Mesodermal cell (in vitro differentiated cells): ENCODE measurements at regions not wholly inside any gene's neighbourhood (a gene's known extent, or its start where the extent isn't known, plus 50 kb on each side); places are given as distances from the start of the nearest gene placed in this dataset.

Source experiments
- H3K27ac ChIP-seq: 2 replicates; pipeline ENCODE4 v1.7.0; 2013; ENCODE audit warnings: mild to moderate bottlenecking, low read depth, low read length, moderate library complexity; ENCODE audit not compliant: severe bottlenecking
- H3K36me3 ChIP-seq: 2 replicates; pipeline ENCODE4 v1.7.1; 2013; ENCODE audit warnings: mild to moderate bottlenecking, low read length, moderate library complexity; ENCODE audit not compliant: control insufficient read depth, insufficient read depth
- H3K4me1 ChIP-seq: one replicate; pipeline ENCODE4 v1.7.1; 2013; ENCODE audit warnings: mild to moderate bottlenecking, low read length; ENCODE audit not compliant: insufficient read depth, control insufficient read depth, poor library complexity, severe bottlenecking
- H3K4me3 ChIP-seq: 2 replicates; pipeline ENCODE4 v1.7.0; 2013; ENCODE audit warnings: low read length, control low read depth, mild to moderate bottlenecking; ENCODE audit not compliant: insufficient read depth, poor library complexity, severe bottlenecking; ENCODE audit errors: extremely low read depth
- H3K9me3 ChIP-seq: 2 replicates; pipeline ENCODE4 v1.7.1; 2013; ENCODE audit warnings: mild to moderate bottlenecking, low read length, moderate library complexity; ENCODE audit not compliant: control insufficient read depth
- WGBS, 2 experiments: methylation state at CpG; one replicate each; pipeline ENCODE4 v1.1.5; 2013; ENCODE audit warnings: missing lambda C conversion rate in 2 of 2; ENCODE audit not compliant: insufficient coverage in 2 of 2; 5-methylcytosine and 5-hydroxymethylcytosine counted together

DNA sequence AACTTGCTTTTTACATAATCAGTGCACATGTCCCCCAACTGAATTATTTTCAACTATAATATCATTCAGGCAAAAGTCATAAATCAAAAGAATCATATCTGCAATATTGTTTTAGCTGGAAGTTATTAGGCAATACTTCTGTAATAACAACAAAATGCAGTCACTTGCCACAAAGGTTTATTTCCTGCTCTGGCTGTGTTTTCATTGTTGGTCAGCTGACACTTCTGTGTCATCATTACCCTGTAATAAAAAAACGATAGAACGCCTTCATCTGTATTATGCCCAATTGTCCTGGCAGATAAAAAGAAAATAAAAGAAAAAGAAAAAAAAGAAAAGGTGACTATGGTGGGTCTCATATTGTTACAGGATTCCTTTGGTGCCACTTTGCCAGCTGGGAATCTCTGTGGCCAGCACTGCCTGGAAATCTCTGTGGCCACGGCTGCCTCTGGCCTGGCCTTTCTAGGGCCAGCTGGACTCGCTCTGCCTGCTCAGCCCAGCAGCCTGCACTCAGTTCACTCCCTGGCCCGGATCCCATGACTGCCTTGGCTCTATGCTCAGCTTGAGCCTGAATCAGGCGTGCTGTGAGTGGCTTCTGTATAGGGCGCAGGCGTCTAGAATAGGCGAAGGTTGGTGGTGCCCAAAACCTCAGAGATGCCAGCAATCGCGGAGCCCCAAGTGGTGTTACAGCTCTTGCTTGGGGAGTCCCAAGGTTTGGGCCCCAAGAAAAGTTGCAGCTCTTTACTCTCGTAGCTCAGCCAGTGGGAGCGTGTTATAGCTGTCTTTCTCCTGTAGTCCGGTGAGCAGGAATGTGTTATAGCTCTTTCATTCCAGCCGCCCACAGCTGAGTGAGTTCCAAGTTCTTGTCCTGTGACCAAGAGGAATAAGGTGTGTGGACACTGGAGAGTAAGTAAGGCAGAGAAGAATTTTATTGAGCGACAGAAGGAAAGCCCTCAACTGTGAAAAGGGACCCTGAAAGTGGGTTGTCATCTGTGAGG is 1227.1 kb downstream of the SLITRK1 start:
- Histone ChIP-seq H3K9me3 (no peaks in the 10 kb centered on the region), H3K4me3 (no peak overlapping the region), H3K36me3 (no peaks in the 10 kb centered on the region), H3K27ac (no peak overlapping the region), H3K4me1 (no peaks in the 10 kb centered on the region)
- WGBS, 2 experiments = 91 to 96% methylated on average over 13 to 14 of the region's 16 CpGs

DNA sequence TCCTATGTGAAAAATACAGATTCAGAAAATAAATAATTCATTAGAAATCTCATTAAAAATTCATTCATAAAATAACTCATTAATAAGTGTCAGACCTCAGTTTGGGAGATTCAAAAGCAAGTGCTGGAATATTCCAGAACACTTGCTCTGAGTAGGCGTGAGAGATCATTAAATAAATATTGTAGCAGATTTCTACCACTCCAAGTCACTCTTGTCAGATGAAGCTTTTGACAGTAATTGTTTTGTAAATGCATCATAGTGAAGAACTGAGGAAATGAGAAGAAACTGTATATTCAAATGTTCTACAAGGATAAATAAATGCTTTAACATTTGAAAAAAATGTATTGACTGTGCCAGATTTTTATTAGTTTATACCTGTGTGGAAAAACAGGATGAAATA is 1228.1 kb downstream of the SLITRK1 start:
- no peak overlapping the region for H3K27ac ChIP-seq
- WGBS, 2 experiments = no CpG with 5 or more reads among the region's 1 CpG
- H3K36me3 ChIP-seq = no peaks in the 10 kb centered on the region
- no peaks in the 10 kb centered on the region for H3K4me1 ChIP-seq
- H3K9me3 ChIP-seq = no peaks in the 10 kb centered on the region
- no peak overlapping the region for H3K4me3 ChIP-seq

- WGBS, 2 experiments = 100% methylated on average over 1 of the region's 1 CpG
- H3K4me3 ChIP-seq = no peak overlapping the region
- no peaks in the 10 kb centered on the region for H3K36me3 ChIP-seq
- no peaks in the 10 kb centered on the region for H3K9me3 ChIP-seq
- no peak overlapping the region for H3K27ac ChIP-seq
- H3K4me1 ChIP-seq = no peaks in the 10 kb centered on the region
These were observed 1234.7 kb downstream of the SLITRK1 start for GRCh38 chr13:82647540-82647939.

DNA sequence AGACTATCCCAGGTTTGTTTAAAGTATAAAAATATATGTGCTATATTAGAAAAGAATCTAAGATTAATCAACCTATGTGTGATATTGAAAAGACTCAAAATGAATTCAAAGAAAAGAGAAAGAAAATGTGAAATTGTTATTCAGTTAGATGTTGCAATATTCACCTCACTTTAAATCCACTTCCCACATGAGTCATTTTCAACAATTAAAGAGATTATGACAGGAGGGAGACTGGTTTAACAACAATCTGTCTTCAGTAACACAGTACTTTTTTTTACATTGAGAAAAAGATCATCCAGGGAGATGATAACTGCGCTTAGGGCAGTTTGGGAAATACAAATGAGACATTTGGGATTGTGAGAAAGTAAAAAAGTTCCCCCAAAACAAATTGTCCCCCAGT is 1246.2 kb downstream of the SLITRK1 start:
- H3K36me3 ChIP-seq = no peaks in the 10 kb centered on the region
- no CpG with 5 or more reads among the region's 1 CpG for WGBS, 2 experiments
- H3K4me3 ChIP-seq = no peak overlapping the region
- no peaks in the 10 kb centered on the region for H3K9me3 ChIP-seq
- no peaks in the 10 kb centered on the region for H3K4me1 ChIP-seq
- H3K27ac ChIP-seq = no peak overlapping the region

- Histone ChIP-seq H3K9me3 (no peaks in the 10 kb centered on the region), H3K27ac (no peak overlapping the region), H3K36me3 (no peaks in the 10 kb centered on the region), H3K4me1 (no peaks in the 10 kb centered on the region), H3K4me3 (no peak overlapping the region)
- WGBS, 2 experiments = 80% methylated on average over 1 of the region's 2 CpGs; no CpG with 5 or more reads in 1 of the 2 experiments
These were observed 1247.3 kb downstream of the SLITRK1 start for GRCh38 chr13:82634946-82635345.

GRCh38 chr13:82627183-82627582 is 1255.1 kb downstream of the SLITRK1 start:
- Histone ChIP-seq H3K27ac (no peak overlapping the region), H3K4me3 (no peak overlapping the region), H3K36me3 (no peaks in the 10 kb centered on the region), H3K4me1 (no peaks in the 10 kb centered on the region), H3K9me3 (no peaks in the 10 kb centered on the region)
- no CpG with 5 or more reads among the region's 1 CpG for WGBS, 2 experiments

DNA sequence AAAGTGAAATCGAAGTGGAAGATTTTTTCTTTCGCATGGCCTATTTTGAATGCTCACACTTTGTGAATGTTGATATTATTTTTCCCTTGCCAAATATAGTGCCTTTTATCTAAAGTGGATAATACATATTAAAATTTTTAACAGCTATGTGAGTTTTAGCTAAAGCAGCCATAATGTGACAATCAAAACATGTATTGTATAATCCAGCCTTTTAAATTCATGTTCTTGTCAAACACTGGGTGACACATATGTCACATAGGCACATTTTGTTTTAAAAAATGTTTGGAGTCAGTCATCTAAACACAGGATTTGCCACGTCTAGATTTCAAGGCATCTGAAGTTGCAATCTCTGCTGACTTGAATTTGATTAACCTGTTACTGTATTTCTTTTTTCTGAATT is 1256.6 kb downstream of the SLITRK1 start:
- no peak overlapping the region for H3K4me3 ChIP-seq
- H3K36me3 ChIP-seq = no peaks in the 10 kb centered on the region
- no peak overlapping the region for H3K27ac ChIP-seq
- no peaks in the 10 kb centered on the region for H3K4me1 ChIP-seq
- 80% methylated on average over 1 of the region's 3 CpGs; no CpG with 5 or more reads in 1 of the 2 experiments for WGBS, 2 experiments
- H3K9me3 ChIP-seq = no peaks in the 10 kb centered on the region

GRCh38 chr13:82615043-82615442 is 1267.2 kb downstream of the SLITRK1 start:
- no peaks in the 10 kb centered on the region for H3K36me3 ChIP-seq
- no peak overlapping the region for H3K4me3 ChIP-seq
- no peak overlapping the region for H3K27ac ChIP-seq
- no peaks in the 10 kb centered on the region for H3K4me1 ChIP-seq
- no CpG with 5 or more reads among the region's 1 CpG for WGBS, 2 experiments
- H3K9me3 ChIP-seq = no peaks in the 10 kb centered on the region

- H3K4me3 ChIP-seq = no peak overlapping the region
- H3K4me1 ChIP-seq = no peaks in the 10 kb centered on the region
- no peaks in the 10 kb centered on the region for H3K9me3 ChIP-seq
- WGBS, 2 experiments = 71 to 83% methylated on average over 1 of the region's 2 CpGs
- H3K27ac ChIP-seq = no peak overlapping the region
- no peaks in the 10 kb centered on the region for H3K36me3 ChIP-seq
These were observed 1268.2 kb downstream of the SLITRK1 start for GRCh38 chr13:82614086-82614485.

GRCh38 chr13:82606008-82606407 is 1276.3 kb downstream of the SLITRK1 start:
- Histone ChIP-seq H3K9me3 (no peaks in the 10 kb centered on the region), H3K4me3 (no peak overlapping the region), H3K27ac (no peak overlapping the region), H3K36me3 (no peaks in the 10 kb centered on the region), H3K4me1 (no peaks in the 10 kb centered on the region)
- 90 to 100% methylated on average over 1 of the region's 1 CpG for WGBS, 2 experiments

DNA sequence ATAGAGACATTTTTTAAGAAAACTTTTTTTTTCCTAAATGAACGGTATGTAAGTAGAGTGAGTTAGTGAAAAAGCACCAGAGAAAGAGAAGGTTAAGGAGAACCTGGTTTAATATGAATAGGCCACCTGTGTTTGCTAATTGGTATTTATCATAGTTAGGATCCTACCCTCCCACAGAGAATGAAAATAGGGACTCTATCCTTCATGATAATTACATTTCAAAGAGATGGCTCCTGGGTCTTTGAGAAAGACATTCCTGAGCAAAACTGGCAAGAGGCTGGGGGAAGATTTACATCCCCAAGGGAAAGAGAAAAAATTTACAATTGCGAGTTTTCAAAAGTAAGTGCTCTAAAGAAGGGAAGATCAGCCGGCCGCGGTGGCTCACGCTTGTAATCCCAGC is 1284.5 kb downstream of the SLITRK1 start:
- 15 to 19% methylated on average over 5 to 6 of the region's 6 CpGs for WGBS, 2 experiments
- H3K4me1 ChIP-seq = no peaks in the 10 kb centered on the region
- no peak overlapping the region for H3K4me3 ChIP-seq
- no peaks in the 10 kb centered on the region for H3K36me3 ChIP-seq
- H3K9me3 ChIP-seq = no peaks in the 10 kb centered on the region
- H3K27ac ChIP-seq = no peak overlapping the region
